CD14-positive monocyte (primary cell): ENCODE measurements at regions not wholly inside any gene's neighbourhood (a gene's known extent, or its start where the extent isn't known, plus 50 kb on each side); places are given as distances from the start of the nearest gene placed in this dataset.

Experiments
- DNase-seq, 3 donors: peaks; one replicate each; pipeline ENCODE4 v3.0.0-alpha.2; 2011 to 2022
- H2AFZ ChIP-seq: 2 replicates; pipeline ENCODE4 v1.6.0; 2012; ENCODE audit warnings: mild to moderate bottlenecking, low read depth, low read length, inconsistent platforms; ENCODE audit not compliant: insufficient read depth, poor library complexity, severe bottlenecking
- H3K27ac ChIP-seq, 2 donors: 1 replicate in 1 of 2; 2 replicates in 1 of 2; pipeline ENCODE4 v1.5.1; 2012 to 2013; ENCODE audit warnings: low read length in 2 of 2, control low read depth in 1 of 2, inconsistent platforms in 1 of 2, low read depth in 1 of 2, mild to moderate bottlenecking in 1 of 2
- H3K27me3 ChIP-seq, 2 donors: one replicate each; pipeline versions ENCODE4 v1.6.0 to v1.6.1; 2011 to 2013; ENCODE audit warnings: low read length in 2 of 2; ENCODE audit not compliant: control insufficient read depth in 2 of 2, insufficient read depth in 2 of 2
- H3K36me3 ChIP-seq, 2 donors: replicated peaks in 1 of 2; 1 replicate in 1 of 2; 2 replicates in 1 of 2; pipeline versions ENCODE4 v1.5.1 to v1.6.1; 2012 to 2013; ENCODE audit warnings: low read length in 2 of 2, control low read depth in 1 of 2, inconsistent platforms in 1 of 2, mild to moderate bottlenecking in 1 of 2; ENCODE audit not compliant: insufficient read depth in 2 of 2, control insufficient read depth in 1 of 2
- H3K4me1 ChIP-seq, 2 donors: 1 replicate in 1 of 2; 2 replicates in 1 of 2; pipeline versions ENCODE4 v1.5.1 to v1.6.1; 2012 to 2013; ENCODE audit warnings: low read length in 2 of 2, control low read depth in 1 of 2, inconsistent platforms in 1 of 2, mild to moderate bottlenecking in 1 of 2, moderate library complexity in 1 of 2; ENCODE audit not compliant: insufficient read depth in 2 of 2, control insufficient read depth in 1 of 2
- H3K4me2 ChIP-seq: replicated peaks from 2 replicates; pipeline ENCODE3; 2012; ENCODE audit warnings: low read length, moderate library complexity, mild to moderate bottlenecking; ENCODE audit not compliant: poor library complexity, severe bottlenecking; ENCODE audit errors: extremely low read depth
- H3K4me3 ChIP-seq, 3 experiments: fragments of 200-600 bp in 1 of 3; sonication (generic) in 1 of 3; replicated peaks in 1 of 3; 1 replicate in 2 of 3; 2 replicates in 1 of 3; pipeline ENCODE4 v1.5.1; 2011 to 2013; ENCODE audit warnings: low read length in 3 of 3, mild to moderate bottlenecking in 3 of 3, control low read depth in 2 of 3, low read depth in 2 of 3, inconsistent platforms in 1 of 3, moderate library complexity in 1 of 3
- H3K79me2 ChIP-seq: 2 replicates; pipeline ENCODE4 v1.6.0; 2012; ENCODE audit warnings: mild to moderate bottlenecking, control low read depth, inconsistent platforms, low read length, moderate library complexity; ENCODE audit not compliant: insufficient read depth
- H3K9ac ChIP-seq: 2 replicates; pipeline ENCODE4 v1.6.0; 2017; ENCODE audit warnings: low read length, mild to moderate bottlenecking; ENCODE audit not compliant: insufficient read depth, poor library complexity, severe bottlenecking
- H3K9me3 ChIP-seq, 2 donors: replicated peaks in 1 of 2; 1 replicate in 1 of 2; 2 replicates in 1 of 2; pipeline versions ENCODE4 v1.5.1 to v1.6.1; 2012 to 2013; ENCODE audit warnings: low read length in 2 of 2, control low read depth in 1 of 2; ENCODE audit not compliant: control insufficient read depth in 1 of 2, insufficient read depth in 1 of 2
- H4K20me1 ChIP-seq: 2 replicates; pipeline ENCODE4 v1.6.0; 2012; ENCODE audit warnings: mild to moderate bottlenecking, low read length, control low read depth, moderate library complexity; ENCODE audit not compliant: insufficient read depth
- H3K27ac Mint-ChIP-seq, 7 donors: one replicate each; pipeline ENCODE4 v1.8.0; 2020; ENCODE audit warnings: mild to moderate bottlenecking in 7 of 7, mixed read lengths in 7 of 7, moderate library complexity in 6 of 7, inconsistent platforms in 2 of 7
- H3K27me3 Mint-ChIP-seq, 3 donors: one replicate each; pipeline ENCODE4 v1.8.0; 2021 to 2022; ENCODE audit warnings: low read depth in 3 of 3, mild to moderate bottlenecking in 3 of 3, mixed read lengths in 3 of 3, moderate library complexity in 3 of 3, inconsistent platforms in 1 of 3
- H3K36me3 Mint-ChIP-seq, 2 donors: one replicate each; pipeline ENCODE4 v1.8.0; 2020; ENCODE audit warnings: mixed read lengths in 2 of 2, inconsistent platforms in 1 of 2, mild to moderate bottlenecking in 1 of 2
- H3K4me1 Mint-ChIP-seq: one replicate; pipeline ENCODE4 v1.8.0; 2020; ENCODE audit warnings: mild to moderate bottlenecking, mixed read lengths
- H3K4me3 Mint-ChIP-seq, 2 donors: one replicate each; pipeline ENCODE4 v1.8.0; 2020; ENCODE audit warnings: mild to moderate bottlenecking in 2 of 2, mixed read lengths in 2 of 2, moderate library complexity in 1 of 2
- H3K9me3 Mint-ChIP-seq, 7 donors: one replicate each; pipeline ENCODE4 v1.8.0; 2020 to 2022; ENCODE audit warnings: mixed read lengths in 7 of 7, mild to moderate bottlenecking in 6 of 7, moderate library complexity in 6 of 7, inconsistent platforms in 2 of 7
- WGBS: methylation state at CpG from one replicate; pipeline ENCODE4 v1.1.5; 2013; ENCODE audit warnings: missing lambda C conversion rate; ENCODE audit not compliant: insufficient coverage; 5-methylcytosine and 5-hydroxymethylcytosine counted together
- intact Hi-C, 2 donors: fragments of 100-400 bp; cut with micrococcal nuclease; formaldehyde crosslinking; loops; one replicate each; pipeline versions ENCODE4 v1.15.0 to v1.15.1; 2023
- TF ChIP-seq, protein P1 (sequence below): fragments of 200-600 bp; IDR thresholded peaks from one replicate; pipeline ENCODE4 v1.8.0; 2022; ENCODE audit warnings: antibody characterized with exemption, mild to moderate bottlenecking

DNA sequence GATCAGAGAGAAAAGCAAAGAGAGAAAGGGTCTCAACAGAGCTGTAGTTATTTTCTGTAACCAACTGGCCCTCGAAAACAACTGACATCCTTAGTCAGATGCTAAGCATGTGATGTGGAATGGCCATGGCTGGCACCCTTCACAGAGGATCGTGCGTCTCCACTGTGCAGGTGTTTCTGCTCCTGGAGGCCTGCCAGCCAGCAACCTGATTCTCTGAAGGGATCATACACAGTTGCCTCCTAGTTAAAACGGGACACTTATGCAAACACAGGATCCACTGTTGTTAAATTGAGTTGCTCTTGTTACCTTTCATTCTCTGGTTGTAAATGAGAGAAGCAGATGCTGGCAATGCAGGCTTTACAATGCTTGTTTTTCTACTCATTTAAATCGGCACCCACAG lies 148.5 kb downstream of the HDGFL1 start:
- Mint-ChIP-seq H3K27me3 (no peaks in the 10 kb centered on the region), H3K9me3 (peaks cover 5 to 20% (median 12%) of the 10 kb centered on the region in 7 donors), H3K36me3 (no peaks in the 10 kb centered on the region), H3K4me1 (no peaks in the 10 kb centered on the region), H3K27ac (no peak overlapping the region), H3K4me3 (no peak overlapping the region)
- TF ChIP-seq, protein P1, sequence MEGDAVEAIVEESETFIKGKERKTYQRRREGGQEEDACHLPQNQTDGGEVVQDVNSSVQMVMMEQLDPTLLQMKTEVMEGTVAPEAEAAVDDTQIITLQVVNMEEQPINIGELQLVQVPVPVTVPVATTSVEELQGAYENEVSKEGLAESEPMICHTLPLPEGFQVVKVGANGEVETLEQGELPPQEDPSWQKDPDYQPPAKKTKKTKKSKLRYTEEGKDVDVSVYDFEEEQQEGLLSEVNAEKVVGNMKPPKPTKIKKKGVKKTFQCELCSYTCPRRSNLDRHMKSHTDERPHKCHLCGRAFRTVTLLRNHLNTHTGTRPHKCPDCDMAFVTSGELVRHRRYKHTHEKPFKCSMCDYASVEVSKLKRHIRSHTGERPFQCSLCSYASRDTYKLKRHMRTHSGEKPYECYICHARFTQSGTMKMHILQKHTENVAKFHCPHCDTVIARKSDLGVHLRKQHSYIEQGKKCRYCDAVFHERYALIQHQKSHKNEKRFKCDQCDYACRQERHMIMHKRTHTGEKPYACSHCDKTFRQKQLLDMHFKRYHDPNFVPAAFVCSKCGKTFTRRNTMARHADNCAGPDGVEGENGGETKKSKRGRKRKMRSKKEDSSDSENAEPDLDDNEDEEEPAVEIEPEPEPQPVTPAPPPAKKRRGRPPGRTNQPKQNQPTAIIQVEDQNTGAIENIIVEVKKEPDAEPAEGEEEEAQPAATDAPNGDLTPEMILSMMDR = no peak
- 94% methylated on average over 2 of the region's 5 CpGs for WGBS
- Histone ChIP-seq H3K27ac (no peak overlapping the region), H3K9ac (no peak overlapping the region), H3K36me3 (no peaks in the 10 kb centered on the region), H3K4me3 (no peak overlapping the region), H2AFZ (no peak overlapping the region), H4K20me1 (no peaks in the 10 kb centered on the region), H3K9me3 (peaks cover 0 to 18% of the 10 kb centered on the region in 2 donors), H3K4me2 (no peak overlapping the region), H3K27me3 (no peaks in the 10 kb centered on the region), H3K79me2 (no peaks in the 10 kb centered on the region), H3K4me1 (no peaks in the 10 kb centered on the region)
- intact Hi-C loops = no loop called here
- DNase-seq = no peak

DNA sequence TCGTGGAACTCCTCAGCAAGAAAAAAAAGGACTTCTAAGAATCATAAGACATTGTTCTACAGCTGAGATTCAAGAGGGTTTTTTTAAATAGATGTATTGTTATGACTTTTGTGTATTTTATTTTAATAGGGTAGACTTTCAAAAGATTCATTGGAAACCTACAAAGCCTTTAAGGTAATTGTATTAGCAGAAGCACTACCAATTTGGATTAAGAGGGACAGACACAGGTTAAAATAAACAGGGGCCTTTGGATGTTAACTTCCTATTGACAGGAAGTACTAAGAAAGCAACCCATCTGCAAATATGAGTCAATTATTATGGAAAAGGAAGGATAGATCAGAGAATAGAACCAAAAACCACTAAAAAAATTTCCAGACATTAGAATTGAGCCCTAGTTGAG lies 153.5 kb downstream of the HDGFL1 start:
- H3K4me1 ChIP-seq = no peaks in the 10 kb centered on the region
- H3K36me3 ChIP-seq = no peaks in the 10 kb centered on the region
- H3K4me2 ChIP-seq = no peak overlapping the region
- no peaks in the 10 kb centered on the region for H3K27me3 ChIP-seq
- H3K9ac ChIP-seq = no peak overlapping the region
- no CpG with 5 or more reads among the region's 1 CpG for WGBS
- peaks cover 10 to 24% of the 10 kb centered on the region in 2 donors for H3K9me3 ChIP-seq
- no peak overlapping the region for H3K4me3 ChIP-seq
- no peaks in the 10 kb centered on the region for H4K20me1 ChIP-seq
- Mint-ChIP-seq H3K4me1 (no peaks in the 10 kb centered on the region), H3K27me3 (no peaks in the 10 kb centered on the region), H3K27ac (no peak overlapping the region), H3K4me3 (no peak overlapping the region), H3K9me3 (peaks cover 7 to 18% (median 12%) of the 10 kb centered on the region in 7 donors), H3K36me3 (no peaks in the 10 kb centered on the region)
- DNase-seq = no peak
- TF ChIP-seq, protein P1 = no peak
- no peaks in the 10 kb centered on the region for H3K79me2 ChIP-seq
- intact Hi-C loops = no loop called here
- H2AFZ ChIP-seq = no peak overlapping the region
- H3K27ac ChIP-seq = no peak overlapping the region
